NCI-H187 treated with DMSO at 0.1 percent for 48 hours (cell line): ENCODE measurements at regions not wholly inside any gene's neighbourhood (a gene's known extent, or its start where the extent isn't known, plus 50 kb on each side); places are given as distances from the start of the nearest gene placed in this dataset.

ENCODE experiments used
- DNase-seq: peaks from one replicate; lab custom pipeline; 2025; lab: John Stamatoyannopoulos, UW

DNA sequence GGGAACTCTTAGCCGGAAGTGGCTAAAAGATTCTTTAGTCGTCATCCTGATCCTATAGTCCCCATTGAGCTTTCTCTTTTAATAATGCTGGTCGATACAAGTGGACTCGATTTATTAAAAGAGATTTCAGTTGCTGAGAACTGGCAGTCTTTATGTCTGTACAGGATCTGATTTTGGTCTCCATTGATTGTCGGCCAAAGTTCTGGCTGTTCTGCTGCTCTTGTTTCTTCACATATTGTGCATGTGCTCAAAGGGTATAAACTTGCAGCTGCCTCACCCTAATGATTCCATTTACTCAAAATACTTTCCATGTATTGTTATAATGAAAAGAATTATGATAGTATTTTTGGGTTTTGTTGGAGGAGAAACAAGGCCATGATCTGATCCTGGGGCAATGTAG lies 100.7 kb upstream of the CTTNBP2 start:
- no peak for DNase-seq

DNA sequence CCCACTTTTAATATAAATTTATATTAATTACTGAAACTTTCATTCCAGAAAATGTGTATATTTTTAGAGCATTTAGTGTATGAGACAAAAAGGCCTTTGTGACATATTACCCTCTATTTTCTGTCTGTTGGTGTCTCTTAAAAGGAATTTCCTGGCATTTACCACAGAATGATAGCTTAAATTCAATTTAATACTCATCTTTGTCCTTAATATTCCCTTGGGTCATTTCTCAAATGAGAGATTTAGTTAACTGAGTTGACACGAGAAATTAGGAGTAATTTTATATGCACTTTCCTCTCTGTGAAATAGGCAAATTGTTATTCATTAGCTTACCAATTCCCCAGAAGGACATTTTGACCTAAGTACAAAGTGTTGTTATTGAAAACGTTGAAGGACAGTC lies 101.7 kb upstream of the CTTNBP2 start:
- no peak for DNase-seq

DNA sequence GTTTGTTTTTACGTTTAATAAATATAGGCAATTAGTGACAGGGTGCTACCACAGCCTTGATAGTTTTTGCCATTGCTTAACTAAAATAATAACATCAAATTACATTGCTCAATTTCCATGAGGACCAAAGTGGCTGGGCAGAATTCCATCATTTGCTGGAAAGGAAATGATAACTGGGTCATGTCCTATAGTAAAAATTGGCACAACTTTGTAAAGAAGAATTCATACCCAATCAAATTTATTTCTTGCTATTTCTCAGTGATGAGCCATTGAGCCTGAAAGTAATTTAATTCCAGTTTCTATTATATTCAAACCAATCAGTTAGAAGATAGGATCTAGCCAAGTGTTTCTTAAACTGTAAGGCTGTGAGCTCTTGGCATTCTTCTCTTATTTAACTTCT lies 102.2 kb upstream of the CTTNBP2 start:
- no peak for DNase-seq

DNA sequence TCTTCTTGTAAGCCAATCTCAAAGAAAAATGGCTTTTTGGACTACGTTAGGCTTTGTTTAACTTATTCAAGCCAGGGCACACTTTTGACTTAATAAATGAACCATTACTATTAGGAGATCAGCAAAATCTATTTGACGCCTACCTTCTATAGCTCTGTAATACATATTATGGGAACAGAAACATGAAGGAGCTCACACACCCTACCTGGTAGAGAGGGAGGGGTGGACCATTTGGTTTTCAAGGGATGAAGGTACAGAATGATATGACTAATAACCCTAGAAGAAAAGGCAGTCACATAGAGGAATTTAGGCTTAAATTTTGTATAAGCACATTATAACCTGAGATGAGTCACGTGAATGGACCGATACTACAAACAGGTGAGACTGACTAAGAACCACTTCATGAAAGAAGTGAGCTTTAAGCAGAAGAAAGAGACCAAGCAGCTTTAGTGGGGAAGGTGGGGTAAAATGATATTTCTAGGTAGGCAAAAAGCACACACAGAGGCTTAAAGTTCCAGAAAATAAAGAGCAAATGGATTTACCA lies 106.8 kb upstream of the CTTNBP2 start:
- no peak for DNase-seq

DNA sequence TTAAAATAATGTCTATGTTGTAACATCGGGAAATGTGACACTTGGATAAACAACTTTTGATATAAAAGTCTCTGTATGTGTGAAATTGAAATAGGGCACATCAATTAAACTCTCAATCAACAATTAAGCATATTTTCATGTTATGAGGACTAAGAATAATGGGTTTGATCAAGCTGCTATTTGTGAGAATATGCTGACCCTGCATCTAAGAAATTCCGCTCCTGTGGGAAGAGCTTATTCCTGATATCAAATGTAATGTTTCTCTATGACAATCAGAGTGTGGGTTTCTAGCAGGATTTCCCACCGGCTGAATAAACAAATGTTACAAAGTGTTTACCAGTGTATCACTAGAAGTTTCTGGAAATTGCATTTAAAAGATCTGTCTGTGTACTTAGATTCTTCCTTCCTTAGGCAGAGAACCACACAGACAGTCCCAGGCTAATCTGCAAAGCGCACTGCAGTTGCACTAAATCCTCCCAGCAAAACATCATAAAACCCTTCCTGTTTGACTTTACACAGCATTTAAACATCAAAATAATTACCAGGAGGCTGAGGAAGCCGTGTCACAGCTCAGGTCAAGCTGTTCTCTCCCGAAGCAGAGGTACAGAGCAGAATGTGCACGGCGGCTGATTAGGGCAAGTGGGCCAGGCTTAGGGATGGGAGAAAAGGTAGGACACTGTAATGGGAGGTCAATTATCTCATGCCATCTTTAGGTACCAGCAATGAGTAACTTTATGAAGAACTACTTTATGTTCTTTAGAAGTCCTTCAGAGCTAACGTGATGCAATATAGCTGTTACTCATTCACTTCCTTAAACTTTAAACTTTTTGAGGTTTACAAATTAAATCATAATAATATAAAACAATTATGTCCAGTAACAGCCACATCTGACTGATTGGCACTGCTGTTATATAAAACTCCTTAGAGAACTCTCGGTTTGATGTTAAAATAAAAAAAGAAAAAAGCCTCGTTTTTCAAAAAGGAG lies 109.1 kb upstream of the CTTNBP2 start:
- no peak for DNase-seq

DNA sequence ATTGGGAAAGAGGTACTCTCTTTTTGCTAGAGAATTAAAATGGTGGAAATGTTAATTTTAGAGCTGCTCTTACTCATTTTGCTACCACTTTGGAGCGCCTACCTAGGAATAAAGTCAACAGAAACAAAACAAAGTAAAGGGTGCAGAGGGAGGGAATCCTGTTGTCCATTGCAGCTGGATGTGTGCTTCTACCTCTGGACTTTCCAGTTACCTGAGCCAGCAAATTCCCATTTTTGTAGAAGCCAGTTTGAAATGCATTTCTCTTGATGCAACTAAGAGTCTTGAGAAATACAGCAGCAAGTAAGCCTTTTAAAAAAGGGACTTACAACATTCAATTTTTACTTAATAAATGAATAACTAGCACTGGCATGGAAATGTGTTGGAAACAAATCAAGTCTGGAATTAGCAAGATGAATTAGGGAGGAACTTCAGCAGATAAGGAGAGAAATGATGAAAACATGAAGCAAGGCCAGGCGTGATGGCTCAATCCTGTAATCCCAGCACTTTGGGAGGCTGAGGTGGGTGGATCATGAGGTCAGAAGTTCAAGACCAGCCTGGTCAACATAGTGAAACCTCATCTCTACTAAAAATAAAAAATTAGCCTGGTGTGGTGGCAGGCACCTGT lies 113.5 kb upstream of the CTTNBP2 start:
- DNase-seq = no peak

DNA sequence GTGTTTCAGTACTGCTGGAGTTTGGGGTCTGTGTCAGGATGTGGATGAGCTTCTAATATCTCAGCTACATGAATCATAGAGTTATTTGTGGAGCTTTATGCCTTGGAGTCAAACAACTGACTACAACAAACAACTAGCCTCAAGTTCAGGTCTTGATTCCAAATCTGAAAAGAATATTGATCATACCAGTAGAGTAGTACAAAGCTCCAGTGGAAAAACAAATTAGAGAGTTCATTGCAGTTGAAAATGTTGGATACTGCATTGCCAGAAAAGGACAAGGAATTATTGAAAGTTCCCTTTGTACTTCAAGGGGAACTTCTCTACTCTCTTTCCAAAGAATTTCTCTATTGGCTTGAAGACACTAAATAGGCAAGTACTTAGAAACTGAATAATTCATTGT lies 117.6 kb upstream of the CTTNBP2 start:
- DNase-seq = no peak

DNA sequence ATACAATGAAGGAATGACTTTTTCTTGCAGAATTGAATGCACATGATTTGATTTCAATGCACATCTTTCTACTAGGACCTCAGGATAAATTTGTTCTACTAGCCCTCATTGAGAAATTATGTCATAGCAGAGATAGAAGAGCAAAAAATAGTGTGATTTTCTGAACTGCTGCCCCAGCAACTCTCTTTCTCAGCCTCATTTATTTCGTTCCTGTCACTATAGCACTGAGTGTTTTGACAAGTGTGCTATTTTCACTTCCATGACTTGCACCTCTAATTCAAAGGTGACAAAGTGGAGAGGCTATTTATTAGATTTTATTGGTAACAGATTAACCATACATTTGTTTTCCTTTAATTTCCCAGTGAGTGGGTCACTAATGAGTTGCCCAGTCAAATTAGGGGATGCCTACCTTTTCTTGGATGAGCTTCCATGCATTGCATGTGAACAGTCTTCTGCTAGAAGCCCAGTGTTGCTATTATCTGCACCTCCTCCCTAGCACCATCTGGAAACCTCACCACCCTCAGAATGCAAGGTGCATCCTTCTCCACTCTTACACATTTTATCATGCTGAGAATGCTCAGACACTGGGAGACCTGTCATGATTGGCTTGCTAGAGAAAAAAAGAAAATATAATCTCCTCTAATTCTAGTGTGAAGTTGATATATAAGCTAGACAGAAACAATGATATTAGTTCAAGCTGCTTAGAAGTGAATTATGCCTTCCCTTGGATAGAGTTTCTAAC lies 119.6 kb upstream of the CTTNBP2 start:
- no peak for DNase-seq

DNA sequence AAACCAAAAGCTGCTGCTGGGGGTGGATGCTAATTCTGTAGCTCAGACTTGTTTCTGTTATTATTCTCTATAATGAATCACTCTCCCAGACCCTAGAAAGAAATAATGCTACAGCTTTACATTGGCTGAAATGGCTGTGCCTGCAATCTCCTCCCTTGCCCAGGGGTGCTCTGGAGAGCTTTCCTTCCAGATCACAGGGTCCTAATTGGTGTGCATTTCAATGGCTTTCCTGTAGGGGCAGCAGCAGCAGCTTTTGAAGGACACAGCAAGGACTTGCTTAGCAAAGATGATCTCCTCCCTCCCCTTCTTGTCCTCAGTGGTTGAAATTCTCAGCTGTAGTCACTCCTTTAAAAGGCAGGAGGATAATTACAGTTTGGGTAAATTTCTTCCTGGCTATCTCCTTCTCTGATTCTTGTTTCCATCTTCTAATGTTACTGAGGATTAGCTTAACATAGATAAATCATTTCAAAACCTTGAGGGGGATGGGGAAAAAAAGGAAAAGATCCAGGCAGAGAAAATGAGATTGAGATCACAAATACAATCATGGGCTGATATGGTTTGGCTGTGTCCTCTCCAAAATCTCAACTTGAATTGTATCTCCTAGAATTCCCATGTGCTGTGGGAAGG lies 120.2 kb upstream of the CTTNBP2 start:
- DNase-seq = peak; percentile 19

DNA sequence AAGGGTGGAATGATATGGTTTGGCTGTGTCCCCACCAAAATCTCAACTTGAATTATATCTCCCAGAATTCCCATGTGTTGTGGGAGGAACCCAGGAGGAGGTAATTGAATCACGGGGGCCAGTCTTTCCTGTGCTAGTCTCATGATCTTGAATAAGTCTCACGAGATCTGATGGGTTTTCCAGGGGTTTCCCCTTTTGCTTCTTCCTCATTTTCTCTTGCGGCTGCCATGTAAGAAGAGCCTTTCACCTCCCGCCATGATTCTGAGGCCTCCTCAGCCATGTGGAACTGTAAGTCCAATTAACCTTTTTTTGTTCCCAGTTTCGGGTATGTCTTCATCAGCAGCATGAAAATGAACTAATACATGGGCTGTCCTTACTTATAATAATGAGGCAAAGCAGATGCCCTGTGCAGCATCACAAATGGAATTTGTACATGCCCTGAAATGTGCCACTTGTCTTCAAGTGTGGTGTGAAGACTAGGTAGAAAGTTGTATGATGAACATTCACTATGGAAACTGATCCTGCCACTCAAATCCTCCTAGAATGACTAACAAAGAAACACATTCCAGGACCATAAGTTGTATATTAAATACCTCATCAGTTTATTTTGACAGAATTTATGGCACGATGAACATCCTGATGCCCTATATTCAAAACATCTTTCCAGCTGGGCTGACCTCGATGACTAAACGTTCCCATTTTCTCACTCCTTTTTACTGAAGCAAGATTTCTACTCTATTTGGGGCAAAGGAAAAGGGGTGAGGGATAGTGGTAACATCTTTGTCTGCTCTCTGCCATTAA lies 122.8 kb upstream of the CTTNBP2 start:
- no peak for DNase-seq

DNA sequence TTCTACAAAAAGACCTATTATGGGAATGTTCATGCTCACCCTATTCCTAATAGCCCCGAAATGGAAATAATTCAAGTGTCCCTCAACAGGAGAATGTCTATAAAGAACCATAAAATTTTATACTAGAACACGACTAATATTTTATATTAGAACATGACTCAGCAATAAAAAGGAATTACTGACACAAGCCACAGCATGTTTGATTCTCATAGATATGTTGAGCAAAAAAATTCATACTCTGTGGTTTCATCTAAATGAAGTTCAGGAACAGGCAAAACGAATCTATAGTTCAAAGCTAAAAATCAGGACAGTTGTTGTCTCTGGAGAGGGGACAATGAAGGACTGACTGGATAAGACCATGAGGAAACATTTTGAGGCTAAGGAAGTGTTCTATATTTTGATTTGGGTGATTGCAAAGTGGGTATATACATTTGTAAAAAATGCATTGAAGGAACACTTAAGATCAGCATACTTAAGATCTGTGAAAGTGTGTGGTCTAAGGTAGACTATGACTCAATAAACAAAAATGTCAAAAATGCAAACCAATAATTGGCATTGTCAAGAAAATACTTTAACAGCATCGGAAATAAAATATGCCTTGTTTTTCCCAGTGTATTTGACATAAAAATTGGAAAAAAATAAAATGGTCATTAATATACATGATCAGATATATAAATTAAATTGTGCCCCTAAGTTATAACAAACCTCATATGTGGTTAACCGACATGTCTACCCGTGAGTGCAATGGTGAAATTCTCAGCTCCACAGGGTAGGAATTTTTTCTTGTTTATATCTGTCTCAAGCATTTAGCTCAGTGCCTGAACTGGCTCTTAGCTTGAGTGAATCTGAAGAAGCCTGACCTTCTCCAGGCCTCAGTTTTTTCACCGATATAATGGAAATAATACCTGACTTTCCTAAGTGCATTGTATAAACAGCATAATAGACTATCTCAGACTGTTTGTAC lies 124.9 kb upstream of the CTTNBP2 start:
- DNase-seq = no peak

DNA sequence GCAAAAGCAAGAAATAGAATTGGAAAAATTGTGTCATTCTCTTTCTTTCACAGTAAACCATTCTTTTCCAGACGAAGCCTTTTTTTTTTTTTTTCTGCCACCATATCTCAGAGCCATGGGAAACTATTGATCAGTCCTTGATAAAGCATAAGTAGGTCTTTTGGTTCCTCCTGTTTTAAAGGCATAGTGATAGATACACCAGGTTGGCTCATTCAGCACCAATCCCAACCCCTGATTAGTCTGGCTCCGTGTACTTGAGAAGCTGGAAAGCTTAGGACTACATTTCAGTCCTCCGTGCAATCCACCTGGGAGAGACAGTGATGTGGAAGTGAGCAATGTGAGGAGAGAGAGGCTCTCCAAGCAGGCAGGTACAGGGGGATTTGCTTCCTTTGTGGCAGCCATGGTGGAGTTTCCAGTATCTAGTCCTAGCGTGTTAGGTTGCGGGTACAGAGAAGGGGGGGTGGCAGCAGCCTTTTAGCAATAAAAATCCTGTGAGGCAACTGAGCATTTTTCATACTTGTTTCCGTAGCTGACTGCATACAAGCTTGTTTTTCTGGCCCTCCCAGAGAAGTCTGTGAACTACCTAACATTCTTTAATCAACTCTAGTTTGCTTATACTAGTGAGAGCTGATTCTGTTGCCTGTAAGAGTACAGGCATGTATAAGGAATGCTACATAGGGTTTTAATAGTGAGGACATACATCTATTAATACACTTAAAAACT lies 127.4 kb upstream of the CTTNBP2 start:
- no peak for DNase-seq

DNA sequence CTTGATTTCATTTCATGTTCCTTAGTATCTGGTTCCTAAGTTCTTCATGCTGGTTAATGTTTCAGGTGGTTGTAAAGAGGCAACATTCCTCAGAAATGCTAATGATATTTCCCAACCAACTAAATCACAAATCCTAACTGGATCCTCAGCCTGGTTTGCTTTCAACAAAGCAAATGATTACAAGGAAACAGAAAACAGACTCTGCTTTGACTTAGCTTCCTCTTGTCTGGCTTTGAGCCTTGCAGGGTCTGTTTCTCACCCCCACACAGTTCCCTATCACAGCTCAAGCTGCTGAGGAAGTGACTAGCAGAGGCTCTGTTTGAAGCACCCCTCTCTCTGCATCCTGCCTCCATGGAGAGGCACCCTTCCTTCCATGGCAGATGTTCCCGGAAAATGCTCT lies 130.2 kb upstream of the CTTNBP2 start:
- DNase-seq = no peak

DNA sequence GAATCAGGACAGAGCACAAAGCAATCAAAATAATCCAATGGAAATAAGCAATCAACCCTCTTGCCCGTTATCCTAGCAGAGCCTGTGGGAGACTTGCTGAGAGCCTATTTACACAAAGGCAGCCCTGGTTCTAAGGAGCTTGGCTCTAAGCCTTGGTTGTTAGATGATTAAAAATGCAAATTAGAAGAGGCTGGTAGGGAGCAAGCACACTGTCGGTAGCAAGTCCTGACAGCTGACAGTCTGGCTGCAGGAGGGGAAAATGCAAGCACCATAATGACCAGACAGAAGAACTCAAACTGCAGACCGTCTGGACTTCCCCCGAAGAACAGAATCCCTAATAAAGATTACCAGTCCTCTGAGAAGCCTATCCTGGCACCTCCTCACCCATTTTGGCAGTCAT lies 131.8 kb upstream of the CTTNBP2 start:
- no peak for DNase-seq

DNA sequence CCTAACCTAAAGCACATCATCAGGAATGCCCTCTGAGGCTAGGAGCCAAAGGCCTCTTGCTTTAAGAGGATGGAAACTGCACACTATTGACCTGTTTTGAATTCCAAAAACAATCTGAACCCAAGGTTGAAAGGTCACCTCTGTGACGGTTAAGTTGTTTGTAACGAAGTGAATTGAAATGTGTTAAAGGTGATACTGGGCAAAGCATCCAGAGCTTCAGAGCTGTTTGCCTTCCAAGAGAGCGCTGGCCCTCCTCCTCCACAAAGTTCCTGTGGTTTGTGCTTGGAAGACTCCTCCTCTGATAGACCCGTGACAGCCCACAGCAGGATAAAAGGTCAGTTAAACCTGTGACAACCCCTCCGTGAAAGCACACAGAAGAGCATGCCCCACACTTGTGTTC lies 133.7 kb upstream of the CTTNBP2 start:
- DNase-seq = no peak

DNA sequence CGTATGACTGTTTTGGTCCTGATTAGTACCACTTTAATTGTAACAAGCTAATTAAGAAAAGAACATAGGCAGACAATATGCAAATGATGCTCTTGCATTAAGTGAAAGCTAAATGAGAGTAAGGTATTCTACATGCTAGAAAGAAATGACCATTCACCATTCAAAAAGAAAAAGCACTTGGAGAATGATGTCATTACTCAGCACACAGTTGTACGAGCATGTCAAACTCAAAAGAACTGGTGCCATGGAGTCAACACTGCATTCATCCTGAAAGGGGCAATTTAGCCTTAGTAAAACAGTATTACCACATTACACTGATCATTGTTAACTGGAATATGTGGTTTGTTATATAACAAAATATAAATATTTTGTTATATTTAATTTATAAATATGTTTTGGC lies 136.2 kb upstream of the CTTNBP2 start:
- DNase-seq = no peak

DNA sequence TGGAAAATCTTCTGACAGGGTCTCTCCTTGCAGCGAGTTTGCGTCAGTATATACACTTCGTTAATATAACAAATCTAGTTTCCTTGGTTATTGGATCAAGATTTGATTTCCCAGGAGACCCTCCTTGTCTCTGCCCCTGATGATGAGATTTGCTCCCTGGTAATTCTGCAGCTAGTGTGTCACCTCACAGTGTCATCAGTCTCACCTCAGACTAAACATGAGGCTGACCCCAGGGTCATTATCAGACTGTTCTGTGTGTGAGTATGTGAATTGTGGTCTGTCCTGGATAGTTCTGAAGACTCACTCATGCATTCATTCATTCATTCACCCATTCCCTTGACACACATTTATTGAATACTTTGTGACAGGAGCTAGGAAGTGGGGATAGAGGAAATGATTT lies 138.4 kb upstream of the CTTNBP2 start:
- no peak for DNase-seq

DNA sequence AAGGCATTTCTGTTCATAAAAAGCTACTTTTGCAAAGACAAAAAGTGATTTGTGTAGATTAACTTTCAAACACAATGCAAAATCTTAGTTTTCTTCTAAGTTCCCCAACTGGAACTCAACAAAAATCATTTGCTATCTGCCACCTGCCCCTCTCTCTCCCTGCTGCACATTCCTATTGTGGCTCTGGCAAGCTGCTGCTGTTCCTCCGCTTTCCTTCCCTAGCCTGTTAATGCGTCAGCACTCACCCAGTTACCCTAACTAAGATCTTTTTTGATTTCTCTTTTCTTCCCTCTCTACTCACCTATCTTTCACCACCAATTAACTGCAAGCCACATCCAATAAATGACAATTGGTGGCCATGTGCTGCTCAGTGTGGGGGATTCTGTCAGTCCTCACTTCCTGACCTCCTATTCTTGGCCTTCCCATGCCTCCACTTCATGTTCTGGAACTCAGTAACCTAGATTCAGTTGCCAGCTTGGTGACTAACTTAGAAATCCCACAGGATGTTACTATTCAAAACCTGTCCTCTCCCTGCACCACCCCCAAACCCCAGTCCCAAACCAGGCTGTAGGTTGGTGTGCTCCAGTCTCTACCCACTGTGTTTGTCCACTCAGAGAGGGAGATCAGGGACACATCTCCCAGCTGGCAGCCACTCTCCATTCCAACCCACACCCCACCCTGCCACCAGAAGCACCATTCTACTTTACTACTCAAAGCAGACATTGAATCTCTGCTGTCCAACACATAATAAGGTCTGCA lies 140.2 kb upstream of the CTTNBP2 start:
- no peak for DNase-seq

DNA sequence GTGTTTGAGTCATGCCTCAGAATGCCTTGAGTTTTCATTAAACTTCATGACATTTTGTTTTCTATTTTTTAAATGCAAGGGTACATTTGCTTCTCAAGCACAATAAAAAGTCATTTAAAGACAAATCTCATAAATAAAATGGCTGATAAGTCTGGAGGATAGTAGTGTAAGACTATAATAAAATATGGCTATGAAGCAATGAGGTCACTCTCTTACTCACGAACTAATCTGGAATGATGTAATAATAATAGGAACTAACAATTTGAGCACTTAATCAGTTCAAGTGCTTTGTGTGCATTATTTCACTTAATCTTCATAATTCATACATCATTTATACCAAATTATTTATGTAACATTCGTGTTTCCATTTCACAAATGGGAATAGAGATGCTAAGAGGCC lies 149.3 kb upstream of the CTTNBP2 start:
- no peak for DNase-seq
